ENCODE measurements at regions not wholly inside any gene's neighbourhood (a gene's known extent, or its start where the extent isn't known, plus 50 kb on each side); places are given as distances from the start of the nearest gene placed in this dataset.

- DNase-seq (ENCODE audit: low read depth, low spot score) (no peak), ATAC-seq (no peak)
- H3K27ac ChIP-seq (ENCODE audit: low read length): no peak overlapping the region
- H3K36me3 ChIP-seq (ENCODE audit: control insufficient read depth, insufficient read depth, low read length): no peaks in the 10 kb centered on the region
- TF ChIP-seq SIN3A (IDR thresholded peaks at IDR 0.05; ENCODE audit: borderline replicate concordance, insufficient read depth, low read depth, low read length) (no peak), POLR2AphosphoS5 (IDR thresholded peaks at IDR 0.05; ENCODE audit: low read depth, low read length) (no peak), CTCF (IDR thresholded peaks at IDR 0.05) (no peak), TCF7L2 (IDR thresholded peaks at IDR 0.05; ENCODE audit: low read depth, low read length) (no peak), REST (IDR thresholded peaks at IDR 0.05; ENCODE audit: insufficient read depth in 1 of 2, low read depth in 2 of 2, low read length in 1 of 2) (no peak)
- CTCF ChIA-PET: no interaction called here
- no peak overlapping the region for H3K4me3 ChIP-seq (ENCODE audit: low read depth in 2 of 2, low read length in 2 of 2)
- BruUV-seq (replicated peaks): no TSS peak
- POLR2A ChIA-PET: no interaction called here
- no peaks in the 10 kb centered on the region for H3K27me3 ChIP-seq (ENCODE audit: control insufficient read depth, insufficient read depth, low read length)
- H3K4me1 ChIP-seq (ENCODE audit: control insufficient read depth, insufficient read depth, low read length): no peaks in the 10 kb centered on the region
- no peaks in the 10 kb centered on the region for H3K9me3 ChIP-seq (ENCODE audit: control insufficient read depth, insufficient read depth, low read depth, low read length)
- intact Hi-C loops (cut with micrococcal nuclease; ENCODE audit: unreplicated experiment) (no loop called here), in situ Hi-C loops (cut with HindIII; ENCODE audit: low pct_unique_long_range_greater_than_20kb, low sequenced_read_pairs) (no loop called here)
Measured at GRCh38 chr11:39990421-39990831, 1469.0 kb downstream of the LRRC4C start.

- no peak for TF ChIP-seq REST (IDR thresholded peaks at IDR 0.05; ENCODE audit: insufficient read depth in 1 of 2, low read depth in 2 of 2, low read length in 1 of 2)
- TF ChIP-seq CTCF (IDR thresholded peaks at IDR 0.05): no peak
- no peak for TF ChIP-seq POLR2AphosphoS5 (IDR thresholded peaks at IDR 0.05; ENCODE audit: low read depth, low read length)
- BruUV-seq (replicated peaks): no TSS peak
- in situ Hi-C loops (cut with HindIII; ENCODE audit: low pct_unique_long_range_greater_than_20kb, low sequenced_read_pairs) (no loop called here), intact Hi-C loops (cut with micrococcal nuclease; ENCODE audit: unreplicated experiment) (no loop called here)
- no peaks in the 10 kb centered on the region for H3K27me3 ChIP-seq (ENCODE audit: control insufficient read depth, insufficient read depth, low read length)
- no peak overlapping the region for H3K4me3 ChIP-seq (ENCODE audit: low read depth in 2 of 2, low read length in 2 of 2)
- ATAC-seq (no peak), DNase-seq (ENCODE audit: low read depth, low spot score) (no peak)
- H3K27ac ChIP-seq (ENCODE audit: low read length): no peak overlapping the region
- ChIA-PET CTCF (no interaction called here), POLR2A (no interaction called here)
- H3K9me3 ChIP-seq (ENCODE audit: control insufficient read depth, insufficient read depth, low read depth, low read length): no peaks in the 10 kb centered on the region
- no peaks in the 10 kb centered on the region for H3K36me3 ChIP-seq (ENCODE audit: control insufficient read depth, insufficient read depth, low read length)
- H3K4me1 ChIP-seq (ENCODE audit: control insufficient read depth, insufficient read depth, low read length): no peaks in the 10 kb centered on the region
Measured at GRCh38 chr11:39975091-39975490, 1484.4 kb downstream of the LRRC4C start.
